AG04450 (cell line): ENCODE measurements at regions not wholly inside any gene's neighbourhood (a gene's known extent, or its start where the extent isn't known, plus 50 kb on each side); places are given as distances from the start of the nearest gene placed in this dataset.

Experiments
- CTCF ChIA-PET: fragments of 300-600, 350-600 bp; formaldehyde crosslinking; extraction: SDS; loops from one replicate; lab custom pipeline; 2022; ENCODE audit warnings: antibody characterized with exemption, inconsistent platforms; lab: Charles Lee
- POLR2A ChIA-PET: fragments of 350-600 bp; formaldehyde crosslinking; extraction: SDS; loops from one replicate; lab custom pipeline; 2021; ENCODE audit warnings: antibody characterized with exemption, inconsistent platforms; lab: Yijun Ruan, JAX
- DNase-seq: peaks from one replicate; pipeline ENCODE4 v3.0.0-alpha.2; 2011; ENCODE audit warnings: low read depth, low spot score
- H3K27ac ChIP-seq: one replicate; pipeline ENCODE4 v1.5.1; 2012; ENCODE audit warnings: low read depth, low read length, control low read depth
- H3K27me3 ChIP-seq: one replicate; pipeline ENCODE4 v1.6.0; 2012; ENCODE audit warnings: low read length; ENCODE audit not compliant: control insufficient read depth, insufficient read depth
- H3K4me3 ChIP-seq: 2 replicates; pipeline ENCODE4 v1.5.1; 2011; ENCODE audit warnings: mild to moderate bottlenecking, low read depth, low read length, control low read depth
- H3K9me3 ChIP-seq: 2 replicates; pipeline ENCODE4 v1.5.1; 2012; ENCODE audit warnings: low read length; ENCODE audit not compliant: control insufficient read depth, insufficient read depth
- TF ChIP-seq, protein P1 (sequence below): IDR thresholded peaks from 2 replicates; pipeline ENCODE4 v1.5.1; 2011; ENCODE audit warnings: low read depth, low read length, control low read depth, inconsistent platforms

DNA sequence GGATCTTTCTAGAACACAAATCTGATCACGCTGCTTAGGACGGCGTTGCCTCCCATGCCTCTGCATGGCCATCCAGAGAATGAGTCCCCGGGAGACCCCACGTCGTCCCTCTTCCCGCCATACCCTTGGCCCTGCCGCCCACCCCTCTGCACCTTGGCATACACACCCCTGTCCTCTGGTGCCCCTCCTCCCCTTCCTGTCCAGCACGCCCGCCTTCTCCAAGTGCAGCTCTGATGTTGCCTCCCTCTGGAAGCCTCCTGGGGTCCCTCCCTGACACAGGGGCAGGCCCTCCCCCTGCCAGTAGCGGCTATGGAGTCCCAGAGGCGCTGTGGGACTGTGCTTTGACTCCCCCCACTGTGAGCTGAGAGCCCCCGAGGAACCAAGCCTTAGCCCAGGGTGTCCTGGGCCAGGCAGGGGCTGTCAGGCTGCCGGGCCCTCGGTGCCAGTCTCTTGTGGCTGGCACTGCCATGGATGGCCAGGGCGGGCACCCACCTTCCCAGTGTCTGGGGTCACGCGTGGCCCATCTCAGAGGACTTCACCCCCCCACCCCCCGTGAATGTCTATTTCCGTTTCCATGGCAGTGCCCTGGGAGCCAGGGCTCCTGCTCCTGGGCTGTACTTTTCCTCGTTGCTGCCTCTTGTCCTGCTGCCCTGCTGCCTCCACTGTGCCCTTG, 70.5 kb upstream of the RNU6ATAC start:
- Histone ChIP-seq H3K27ac (no peak overlapping the region), H3K4me3 (no peak overlapping the region), H3K27me3 (peaks cover 22% of the 10 kb centered on the region), H3K9me3 (no peaks in the 10 kb centered on the region; the same call in 1 of the 2 replicates)
- no peak for DNase-seq
- TF ChIP-seq, protein P1, sequence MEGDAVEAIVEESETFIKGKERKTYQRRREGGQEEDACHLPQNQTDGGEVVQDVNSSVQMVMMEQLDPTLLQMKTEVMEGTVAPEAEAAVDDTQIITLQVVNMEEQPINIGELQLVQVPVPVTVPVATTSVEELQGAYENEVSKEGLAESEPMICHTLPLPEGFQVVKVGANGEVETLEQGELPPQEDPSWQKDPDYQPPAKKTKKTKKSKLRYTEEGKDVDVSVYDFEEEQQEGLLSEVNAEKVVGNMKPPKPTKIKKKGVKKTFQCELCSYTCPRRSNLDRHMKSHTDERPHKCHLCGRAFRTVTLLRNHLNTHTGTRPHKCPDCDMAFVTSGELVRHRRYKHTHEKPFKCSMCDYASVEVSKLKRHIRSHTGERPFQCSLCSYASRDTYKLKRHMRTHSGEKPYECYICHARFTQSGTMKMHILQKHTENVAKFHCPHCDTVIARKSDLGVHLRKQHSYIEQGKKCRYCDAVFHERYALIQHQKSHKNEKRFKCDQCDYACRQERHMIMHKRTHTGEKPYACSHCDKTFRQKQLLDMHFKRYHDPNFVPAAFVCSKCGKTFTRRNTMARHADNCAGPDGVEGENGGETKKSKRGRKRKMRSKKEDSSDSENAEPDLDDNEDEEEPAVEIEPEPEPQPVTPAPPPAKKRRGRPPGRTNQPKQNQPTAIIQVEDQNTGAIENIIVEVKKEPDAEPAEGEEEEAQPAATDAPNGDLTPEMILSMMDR, result no peak
- CTCF ChIA-PET, result no interaction called here
- POLR2A ChIA-PET, result no interaction called here

DNA sequence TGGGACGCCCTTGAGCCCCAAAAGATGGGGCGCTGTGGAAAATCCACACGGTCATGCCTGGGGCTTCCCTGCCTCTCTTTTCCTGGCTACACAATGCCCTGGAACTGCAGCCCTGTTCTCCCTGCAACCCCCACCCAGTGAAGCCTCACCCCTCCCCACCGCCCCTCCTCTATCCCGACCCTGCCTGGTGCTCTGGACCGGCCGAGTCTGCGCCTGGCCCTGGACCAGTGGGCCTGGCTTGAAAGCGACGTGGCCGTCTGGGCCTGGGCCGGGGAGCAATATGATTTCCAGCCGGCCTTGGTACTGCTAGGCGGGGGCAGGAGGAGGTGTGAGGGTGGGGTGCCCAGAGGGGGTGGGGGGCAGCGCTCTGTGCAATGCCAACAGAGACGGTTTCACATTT, 71.0 kb upstream of the RNU6ATAC start:
- Histone ChIP-seq H3K9me3 (no peaks in the 10 kb centered on the region; the same call in 1 of the 2 replicates), H3K27me3 (peaks cover 23% of the 10 kb centered on the region), H3K4me3 (no peak overlapping the region), H3K27ac (no peak overlapping the region)
- CTCF ChIA-PET, result no interaction called here
- TF ChIP-seq, protein P1, result no peak
- POLR2A ChIA-PET, result no interaction called here
- DNase-seq, result no peak

DNA sequence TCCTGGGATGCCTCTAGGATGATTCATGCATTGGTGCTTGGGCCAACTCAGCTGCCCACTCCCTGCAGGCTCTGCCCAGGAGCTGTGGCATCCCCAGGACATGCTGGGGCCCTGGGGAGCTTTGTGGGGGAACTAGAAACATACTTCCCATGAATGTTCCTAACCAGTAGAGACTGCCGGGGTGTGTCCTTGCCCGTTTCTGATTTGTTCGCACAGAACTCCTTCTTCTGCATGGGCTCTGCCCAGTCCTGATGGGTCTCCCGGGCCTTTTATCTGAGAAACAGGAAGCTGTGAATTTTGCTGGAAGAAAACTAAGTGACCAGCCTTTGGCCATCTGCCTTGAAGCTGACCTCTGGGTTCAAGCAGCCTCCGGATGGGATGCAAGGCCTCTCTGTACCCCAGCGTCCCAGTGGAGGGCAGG, 71.6 kb upstream of the RNU6ATAC start:
- H3K27ac ChIP-seq, result no peak overlapping the region
- POLR2A ChIA-PET, result no interaction called here
- DNase-seq, result no peak
- CTCF ChIA-PET, result no interaction called here
- peaks cover 24% of the 10 kb centered on the region for H3K27me3 ChIP-seq
- no peaks in the 10 kb centered on the region; the same call in 1 of the 2 replicates for H3K9me3 ChIP-seq
- no peak overlapping the region for H3K4me3 ChIP-seq
- TF ChIP-seq, protein P1, result no peak

DNA sequence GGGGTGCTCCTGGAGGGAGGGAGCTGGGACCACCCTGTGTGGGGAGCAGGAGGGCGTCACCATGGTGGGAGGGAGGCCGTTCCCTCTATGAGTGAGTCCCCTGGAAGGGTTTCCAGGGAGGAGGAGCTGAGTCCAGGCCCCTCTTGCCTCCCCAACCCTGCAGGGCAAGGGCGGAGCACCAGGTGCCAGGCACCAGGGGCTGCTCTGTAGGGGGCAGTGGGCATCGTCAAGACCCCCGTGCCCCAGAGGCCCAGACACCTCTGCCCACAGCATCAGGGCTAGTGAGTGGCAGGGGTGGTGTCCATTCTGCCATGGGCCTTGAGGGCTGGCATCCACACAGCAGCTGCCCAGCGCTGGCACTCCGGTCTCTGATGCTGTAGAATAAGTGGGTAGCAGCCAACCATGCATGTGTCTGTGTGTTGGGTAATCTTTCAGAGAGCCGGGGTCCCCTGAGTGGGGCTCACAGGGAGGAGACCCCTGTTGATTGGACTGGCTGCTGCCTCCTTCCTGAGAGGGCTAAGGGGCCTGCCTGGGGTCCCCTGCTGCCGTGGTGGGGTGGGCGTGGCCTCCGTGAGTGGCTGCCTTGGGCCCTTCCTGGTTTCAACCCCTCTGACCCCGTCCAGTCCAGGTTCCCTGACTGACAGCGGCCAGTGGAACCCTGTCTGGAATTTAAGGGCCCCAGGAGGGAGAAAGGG, 72.7 kb upstream of the RNU6ATAC start:
- no peak overlapping the region for H3K27ac ChIP-seq
- no peaks in the 10 kb centered on the region; the same call in 1 of the 2 replicates for H3K9me3 ChIP-seq
- TF ChIP-seq, protein P1, result no peak
- H3K4me3 ChIP-seq, result no peak overlapping the region
- CTCF ChIA-PET, result no interaction called here
- peaks cover 26% of the 10 kb centered on the region for H3K27me3 ChIP-seq
- no peak for DNase-seq
- POLR2A ChIA-PET, result no interaction called here

DNA sequence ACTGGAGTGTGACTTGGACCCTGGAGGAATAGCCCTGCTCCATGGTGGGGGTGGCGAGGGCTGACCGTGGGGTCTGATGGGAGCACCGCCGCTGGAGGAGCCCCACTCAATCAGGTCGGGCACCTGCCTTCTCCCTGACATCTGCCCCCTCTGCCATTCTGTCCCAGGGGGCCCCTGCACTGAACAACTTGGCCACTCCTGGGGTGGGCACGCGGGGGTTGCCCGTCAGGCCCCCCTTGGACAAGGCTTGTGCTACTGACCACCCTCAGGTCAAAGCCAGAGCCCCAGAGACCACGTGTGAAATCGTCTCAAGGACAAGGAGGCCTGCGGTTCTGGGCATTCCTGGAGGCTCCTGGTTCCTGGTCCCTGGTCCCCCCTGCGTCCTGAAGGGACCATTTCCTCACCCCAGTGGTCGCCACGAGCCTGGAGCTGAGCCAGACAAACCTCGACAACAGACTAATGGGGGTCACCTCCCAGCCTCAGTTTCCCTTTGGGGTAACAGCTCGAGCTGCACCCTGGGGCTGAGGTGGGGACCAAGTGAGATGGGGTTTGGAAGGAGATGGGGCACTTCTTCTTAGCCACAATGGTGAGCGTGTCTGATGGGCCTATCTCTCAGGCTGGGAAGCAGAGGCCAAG, 73.4 kb upstream of the RNU6ATAC start:
- Histone ChIP-seq H3K27ac (no peak overlapping the region), H3K9me3 (no peaks in the 10 kb centered on the region; the same call in 1 of the 2 replicates), H3K4me3 (no peak overlapping the region), H3K27me3 (peaks cover 32% of the 10 kb centered on the region)
- DNase-seq, result no peak
- POLR2A ChIA-PET, result no interaction called here
- CTCF ChIA-PET, result no interaction called here
- TF ChIP-seq, protein P1, result no peak
